Stimulated activated naive CD4-positive, alpha-beta T cell (primary cell): ENCODE measurements at regions not wholly inside any gene's neighbourhood (a gene's known extent, or its start where the extent isn't known, plus 50 kb on each side); places are given as distances from the start of the nearest gene placed in this dataset.
"Not testable (repeated sequence)": the region's sequence is repeated elsewhere in the genome, so short reads cannot be mapped to it uniquely, and the experiment has no call there.

Experiments
- DNase-seq, 6 experiments: peaks; one replicate each; lab custom pipeline; 2025; lab: John Stamatoyannopoulos, UW

DNA sequence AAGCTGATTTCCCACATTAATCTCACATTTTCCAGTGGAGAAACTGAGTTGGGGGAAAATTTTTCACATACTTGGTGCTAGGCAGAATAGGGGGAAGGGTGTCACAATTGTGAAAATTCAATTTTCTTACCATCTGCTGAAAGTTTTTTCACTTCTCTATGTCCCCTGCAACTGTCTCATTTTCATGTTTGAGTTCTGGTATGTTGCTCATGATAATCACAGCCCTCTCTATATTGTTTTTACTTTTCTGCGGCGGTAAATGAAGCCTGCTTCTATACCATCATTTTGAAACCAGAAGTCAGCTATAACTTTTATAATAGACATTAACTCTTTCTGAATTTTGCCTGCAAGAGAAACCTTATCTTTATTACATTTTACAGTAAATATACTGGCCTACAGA is 1664.5 kb downstream of the EFNA5 start:
- DNase-seq = no peak

DNA sequence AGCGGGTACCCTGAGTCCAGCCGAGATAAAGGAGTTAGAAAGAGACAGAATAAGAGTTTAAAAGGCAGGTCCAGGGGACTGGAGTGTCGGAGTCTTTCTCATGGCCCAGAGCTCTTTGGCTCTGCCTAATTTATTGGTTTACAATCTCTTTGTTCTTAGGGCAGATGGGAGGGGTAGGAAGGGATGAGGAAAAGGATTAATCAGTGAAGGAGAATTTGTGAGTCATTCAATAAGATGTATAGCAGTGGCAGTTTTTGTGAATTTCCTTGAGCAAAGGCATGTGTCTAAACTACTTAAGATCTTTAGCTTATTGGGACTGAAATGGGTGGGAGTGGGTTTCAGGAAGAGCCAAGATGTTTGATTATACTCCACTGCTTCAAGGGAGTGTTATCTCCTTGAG is 1671.7 kb downstream of the EFNA5 start:
- DNase-seq = not testable (repeated sequence)

DNA sequence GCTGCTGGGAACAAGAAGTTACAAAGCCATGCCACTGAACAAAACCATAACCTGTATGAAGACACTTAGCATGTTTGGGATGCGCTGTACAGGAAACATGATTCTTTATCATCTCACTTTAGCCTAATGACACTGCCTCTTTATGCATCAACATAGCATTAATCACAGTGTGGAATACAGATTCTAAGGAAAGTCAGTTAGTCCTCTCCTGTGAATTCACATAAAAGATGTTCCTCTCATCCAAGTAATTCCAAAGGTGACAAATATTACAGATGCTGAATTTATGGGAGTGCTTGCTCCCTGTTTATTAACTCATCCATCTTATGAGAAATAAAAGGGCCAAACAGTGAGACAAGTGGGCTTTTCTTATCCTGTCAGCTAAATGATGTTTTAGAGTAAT is 1677.7 kb downstream of the EFNA5 start:
- no peak for DNase-seq

DNA sequence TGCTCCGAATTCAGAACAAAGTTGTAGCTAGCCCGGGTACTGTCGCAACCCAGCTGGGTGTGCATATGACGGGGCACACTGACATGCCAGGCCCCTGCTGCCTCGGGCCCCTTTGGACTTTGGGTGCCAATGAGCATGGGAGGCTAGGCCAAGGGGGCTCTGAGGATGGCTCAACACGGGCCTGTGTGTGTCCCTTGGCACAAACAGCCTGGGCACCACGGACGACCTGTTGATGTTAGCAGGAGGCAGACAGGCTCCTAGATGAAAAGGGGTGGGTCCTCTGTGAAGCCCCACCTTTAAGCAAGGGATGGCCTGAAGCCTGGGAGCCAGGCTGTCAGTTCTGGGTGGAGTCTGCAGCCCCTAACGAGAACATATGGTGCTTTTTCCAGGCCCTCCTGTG is 1688.2 kb downstream of the EFNA5 start:
- DNase-seq = no peak

DNA sequence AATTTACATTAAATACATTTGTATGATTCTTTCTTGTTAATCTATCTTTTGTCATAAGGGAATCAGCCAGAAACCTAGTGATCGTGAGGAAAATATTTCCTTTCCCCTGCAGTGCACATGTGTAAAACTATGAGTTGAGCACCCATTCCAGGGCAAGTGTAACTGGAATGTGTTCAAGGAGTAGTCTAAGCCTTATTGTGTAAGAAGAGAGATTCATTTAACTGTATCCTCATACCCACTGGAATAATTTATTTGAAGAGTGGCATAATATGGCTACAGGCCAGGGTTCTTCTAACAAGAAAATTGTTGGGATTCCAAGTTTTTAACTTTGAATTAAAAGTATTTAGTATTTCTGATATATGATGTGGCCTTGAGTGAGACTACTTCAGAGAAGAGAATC is 1692.7 kb downstream of the EFNA5 start:
- DNase-seq = no peak

DNA sequence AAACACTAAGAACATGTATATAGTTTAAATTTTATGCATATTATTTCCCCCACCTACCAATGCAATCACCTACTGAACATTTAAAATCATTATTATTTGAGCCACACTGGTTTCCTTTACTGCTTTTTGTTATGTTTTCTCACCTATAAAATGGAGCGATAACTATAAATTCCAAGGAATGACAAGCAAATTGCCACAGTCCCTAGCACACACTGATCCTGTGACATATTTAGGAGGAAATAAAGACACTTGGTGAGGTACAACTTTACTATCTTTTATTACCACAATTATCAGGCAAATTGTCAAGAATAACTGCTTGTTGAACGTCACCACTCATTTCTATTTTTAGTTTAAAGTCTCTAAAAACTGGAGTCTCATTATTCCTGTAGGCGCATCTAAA is 1693.6 kb downstream of the EFNA5 start:
- DNase-seq = no peak

DNA sequence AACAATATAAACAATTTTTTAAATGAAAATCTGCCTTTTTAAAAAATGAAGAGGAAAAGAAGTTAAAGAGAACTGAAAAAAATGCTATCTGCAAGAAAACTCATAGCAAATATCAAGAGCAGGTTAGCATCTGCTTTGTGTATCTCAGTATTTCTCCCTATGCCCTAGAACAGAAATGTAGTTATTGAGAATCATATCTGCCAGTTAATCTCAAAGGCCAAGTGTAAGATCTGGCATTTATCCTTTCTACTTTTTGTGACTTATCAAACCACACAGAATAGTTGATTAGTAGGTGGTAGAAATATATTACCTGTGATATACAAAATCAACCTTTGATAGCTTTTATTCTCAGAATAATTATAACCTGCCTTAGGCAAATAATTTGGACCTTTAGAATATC is 1699.8 kb downstream of the EFNA5 start:
- DNase-seq = no peak

DNA sequence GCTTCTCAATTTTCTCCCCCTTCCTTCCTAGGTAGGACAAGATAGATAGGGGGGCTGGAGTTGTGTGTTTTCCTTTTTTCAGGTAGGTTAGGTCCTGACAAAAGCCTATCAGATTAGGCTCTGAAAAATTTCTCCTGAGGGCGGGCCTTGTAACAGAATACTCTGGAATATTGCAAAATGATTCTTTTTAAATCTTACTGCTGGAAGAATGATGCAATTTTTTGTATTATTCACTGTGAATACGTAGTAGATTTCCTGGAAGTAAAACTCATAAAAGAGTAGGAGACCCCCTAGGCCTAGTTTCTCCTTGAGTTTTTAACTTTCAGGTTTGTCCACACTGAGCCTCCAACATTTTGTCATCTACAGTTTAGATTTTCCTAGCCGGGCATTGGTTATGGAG is 1701.8 kb downstream of the EFNA5 start:
- no peak for DNase-seq

DNA sequence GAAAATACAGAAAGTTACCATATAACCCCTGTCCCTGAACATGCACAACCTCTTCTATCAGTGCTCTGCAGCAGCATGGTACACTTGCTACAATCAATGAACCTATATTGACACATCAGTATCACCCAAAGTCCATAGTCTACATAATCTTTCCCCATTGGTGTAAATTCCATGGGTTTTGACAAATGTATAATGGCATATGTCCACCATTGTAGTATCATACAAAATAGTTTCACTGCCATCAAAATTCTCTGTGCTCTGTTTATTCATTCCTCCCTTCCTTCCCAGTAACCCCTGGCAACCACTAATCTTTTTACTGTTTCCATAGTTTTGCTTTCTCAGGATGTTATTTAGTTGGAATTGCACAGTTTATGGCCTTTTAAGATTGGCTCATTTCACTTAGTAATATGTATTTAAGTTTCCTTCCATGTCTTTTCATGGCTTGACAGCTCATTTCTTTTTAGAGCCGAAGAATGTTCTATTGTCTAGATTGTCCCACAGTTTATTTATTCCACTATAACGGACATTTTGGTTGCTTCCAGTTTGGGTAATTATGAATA is 1707.0 kb downstream of the EFNA5 start:
- no peak for DNase-seq

DNA sequence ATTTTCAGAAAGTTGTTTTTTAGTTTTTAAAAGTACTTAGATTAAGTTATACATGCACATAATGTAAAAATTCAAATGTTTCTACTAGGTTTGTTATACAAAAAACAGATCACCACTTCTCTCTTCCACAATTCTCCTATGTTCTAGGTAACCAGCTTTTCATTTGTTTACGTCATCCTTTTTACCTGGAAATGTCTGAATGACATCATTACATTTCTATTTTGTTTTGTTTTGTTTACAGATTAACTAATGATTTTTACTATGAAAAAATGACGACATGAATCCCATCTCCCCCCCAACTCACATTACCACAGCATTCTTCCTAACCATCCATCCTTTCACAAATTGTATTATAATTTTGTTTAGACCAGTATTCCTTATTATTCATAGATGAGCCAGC is 1709.2 kb downstream of the EFNA5 start:
- DNase-seq = no peak

DNA sequence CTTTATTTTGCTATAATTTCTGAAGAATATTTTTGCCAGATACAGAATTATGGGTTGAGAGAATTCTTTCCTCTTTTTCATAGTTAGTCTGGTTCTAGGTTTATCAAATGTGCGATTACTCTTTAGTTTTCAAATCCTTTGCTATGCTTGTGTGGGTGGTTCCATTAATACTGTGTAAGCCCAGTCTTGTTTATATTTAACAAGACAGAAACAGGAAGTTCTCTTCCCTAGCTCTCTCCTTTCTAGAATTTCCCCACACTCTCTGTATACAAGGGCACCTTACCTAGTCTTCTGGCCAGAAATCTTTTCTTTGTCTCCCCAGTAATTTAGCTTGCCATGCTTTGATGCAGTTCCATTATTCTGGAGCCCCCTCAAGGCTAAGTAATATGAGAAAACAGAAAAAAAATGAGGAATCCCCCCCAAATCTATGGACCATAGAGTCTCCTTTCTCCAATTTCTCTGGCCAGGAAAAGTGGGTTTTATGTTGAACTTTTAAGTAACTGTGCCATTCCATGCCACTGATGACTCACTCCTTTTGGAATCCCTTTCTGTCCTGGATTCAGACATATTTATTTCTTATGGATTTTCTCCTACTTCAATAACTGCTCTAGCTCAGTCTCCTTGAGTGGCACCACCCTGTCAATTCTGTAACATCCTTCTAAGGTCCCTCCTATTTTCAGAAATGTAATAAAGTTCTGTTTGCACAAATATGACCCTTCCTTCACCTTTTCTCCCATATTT is 1714.1 kb downstream of the EFNA5 start:
- DNase-seq = no peak

DNA sequence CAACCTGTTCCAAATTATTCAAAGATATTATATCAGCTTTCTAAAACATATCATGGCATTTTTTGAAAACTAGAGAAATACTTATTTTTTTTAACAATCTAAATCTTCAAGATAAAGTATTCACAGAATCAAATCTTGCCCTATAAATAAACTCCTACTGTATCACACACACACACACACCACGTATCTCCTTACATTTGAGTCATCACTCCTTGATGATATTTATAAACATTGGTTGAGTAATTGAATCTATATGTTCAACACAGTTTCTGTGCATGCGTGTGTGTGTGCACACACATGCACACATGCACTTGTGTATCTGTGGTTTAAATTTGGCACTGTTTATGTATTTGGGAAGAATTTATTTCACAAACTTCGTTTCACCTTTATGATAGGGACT is 1716.4 kb downstream of the EFNA5 start:
- no peak for DNase-seq

DNA sequence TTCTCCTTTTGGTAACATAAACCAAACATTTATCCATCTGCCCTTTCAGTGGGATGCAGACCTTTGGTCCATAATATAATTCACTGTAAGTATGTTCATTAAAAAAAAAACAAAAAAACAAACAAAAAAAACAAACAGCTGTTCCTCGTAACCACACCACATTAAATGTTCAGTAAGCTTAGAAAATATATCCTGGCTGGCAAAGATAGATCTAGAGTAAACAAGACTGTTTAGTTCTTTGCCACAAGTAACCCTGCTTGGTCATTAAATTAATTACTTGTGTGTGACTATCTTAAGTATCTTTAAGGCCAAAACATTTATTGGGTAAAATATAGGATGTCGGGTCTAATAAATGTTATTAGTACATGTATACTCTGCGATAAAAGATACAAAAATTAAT is 1717.1 kb downstream of the EFNA5 start:
- DNase-seq = no peak

DNA sequence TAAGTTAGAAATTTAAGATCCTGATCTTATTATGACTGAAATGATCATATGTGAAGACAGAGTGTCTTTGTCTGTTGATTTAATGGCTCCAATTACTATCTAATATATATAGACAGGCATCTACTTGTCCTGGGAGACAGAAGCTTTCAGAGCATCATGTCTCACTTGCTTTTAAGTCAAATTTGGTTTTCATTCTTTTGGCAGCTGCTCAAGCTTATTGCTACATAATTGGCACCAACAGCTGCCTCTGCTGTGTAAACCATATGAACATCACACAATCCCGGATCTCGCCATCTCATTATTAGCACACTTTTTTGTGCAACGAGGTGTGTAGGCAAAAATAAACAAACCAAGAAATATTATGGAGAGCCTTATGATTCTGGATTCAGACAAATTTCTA is 1717.9 kb downstream of the EFNA5 start:
- no peak for DNase-seq

DNA sequence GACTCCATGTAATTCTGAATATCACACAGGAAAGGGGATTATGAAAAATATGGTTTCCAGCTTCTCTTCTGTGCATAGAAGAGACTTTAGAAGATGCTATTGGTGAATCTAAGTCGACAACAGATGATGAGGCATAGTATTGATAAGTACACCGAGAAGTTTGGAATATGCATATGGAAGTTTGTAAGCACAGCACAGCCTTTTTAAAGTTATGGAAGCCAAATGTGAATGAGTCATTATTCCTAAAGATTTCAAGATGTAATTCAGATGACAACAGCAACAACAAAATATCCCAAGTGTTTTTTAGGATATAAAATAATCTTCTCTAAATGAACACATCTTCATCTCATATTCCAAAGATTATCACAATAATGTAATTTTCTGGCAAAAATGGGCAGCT is 1723.3 kb downstream of the EFNA5 start:
- no peak for DNase-seq

DNA sequence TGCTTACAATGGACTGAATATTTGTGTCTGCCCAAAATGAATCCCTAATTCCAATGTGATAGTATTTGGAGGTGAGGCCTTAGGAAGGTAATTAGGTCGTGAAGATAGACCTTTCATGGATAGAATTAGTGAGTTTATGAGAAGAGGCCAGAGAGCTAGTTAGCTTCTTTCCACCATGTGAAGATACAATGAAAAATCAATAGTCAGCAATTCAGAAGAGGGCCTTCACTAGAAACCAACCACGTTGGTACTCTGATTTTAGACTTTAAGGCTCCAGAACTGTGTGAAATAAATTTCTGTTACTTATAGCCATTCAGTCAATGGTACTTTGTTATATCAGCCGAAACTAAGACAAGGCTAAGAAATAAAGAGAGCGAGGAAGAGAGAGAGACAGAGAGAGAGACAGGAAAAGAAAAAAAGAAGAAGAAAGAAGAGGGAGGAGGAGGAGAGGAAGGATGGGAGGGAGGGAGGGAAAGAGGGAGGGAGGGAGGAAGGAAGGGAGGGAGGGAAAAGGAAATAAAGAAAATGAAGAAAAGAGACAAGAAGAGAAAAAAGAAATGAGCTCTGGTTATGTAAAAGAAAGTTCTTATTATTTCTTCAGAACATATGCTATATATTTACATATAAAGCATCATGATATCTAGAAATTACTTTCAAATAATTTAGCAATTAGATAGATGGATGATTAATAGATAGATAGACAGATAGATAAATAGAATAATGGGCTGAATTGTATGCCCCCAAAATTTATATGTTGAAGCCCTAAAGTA is 1725.3 kb downstream of the EFNA5 start:
- DNase-seq = no peak

DNA sequence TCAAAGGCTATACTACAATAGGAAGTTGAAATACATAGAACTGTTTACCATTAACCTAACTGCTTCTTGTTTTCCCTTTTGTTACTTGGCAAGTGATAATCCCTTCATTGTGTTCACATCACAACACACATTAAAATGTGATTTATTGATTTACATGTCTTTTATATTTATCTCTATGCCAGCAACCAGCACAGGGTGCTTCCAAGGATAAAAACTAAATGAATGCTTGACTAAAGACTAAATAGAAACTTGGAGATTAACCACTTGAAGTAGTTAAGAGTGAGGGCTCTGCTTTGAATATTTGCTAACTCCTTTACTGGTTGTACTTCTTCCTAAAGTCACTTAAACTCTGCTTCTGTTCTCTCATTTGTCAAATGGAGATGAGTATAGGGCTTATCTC is 1730.6 kb downstream of the EFNA5 start:
- no peak for DNase-seq

DNA sequence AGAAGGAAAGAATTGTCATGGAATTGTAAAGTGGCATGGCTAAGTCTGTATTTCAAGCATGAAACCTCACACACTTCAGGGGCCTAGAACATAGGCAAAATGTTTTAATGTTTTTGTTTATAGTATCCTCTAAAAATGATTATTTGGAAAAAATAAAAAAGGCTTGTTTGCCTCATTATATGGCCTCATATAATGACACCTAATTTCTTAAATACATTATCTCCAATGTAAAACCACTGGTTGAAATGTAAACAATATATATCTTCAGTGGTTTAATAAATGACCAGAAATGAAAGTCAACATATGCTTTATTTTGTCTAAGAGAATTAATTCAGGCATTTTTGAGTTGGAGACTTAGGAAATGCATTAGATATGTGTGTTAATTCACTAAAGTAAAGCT is 1736.6 kb downstream of the EFNA5 start:
- no peak for DNase-seq

DNA sequence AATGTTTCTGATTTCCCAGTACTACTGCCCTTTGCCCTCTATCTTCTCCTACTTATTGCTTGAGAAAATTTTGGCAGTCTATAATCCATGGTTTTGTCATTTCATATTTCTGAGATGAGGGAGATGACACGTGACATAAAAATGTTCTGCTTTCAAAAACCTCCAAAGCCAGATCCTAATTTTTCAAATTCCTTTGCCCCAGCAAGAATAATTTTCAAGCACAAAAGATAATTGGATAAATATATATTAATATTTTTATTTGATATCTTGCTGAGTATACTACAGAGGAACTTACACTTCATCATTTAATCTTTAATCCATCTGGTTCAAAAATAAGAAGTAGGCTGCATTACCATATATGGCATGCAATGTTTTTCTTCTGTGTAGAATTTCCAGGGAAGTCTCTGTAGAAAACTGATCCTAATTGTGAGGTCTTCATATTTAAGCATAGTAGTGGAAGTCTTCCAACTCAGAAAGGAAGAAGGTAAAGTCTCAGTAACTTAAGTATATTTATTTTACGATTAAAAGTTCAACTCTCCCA is 1738.8 kb downstream of the EFNA5 start:
- DNase-seq = no peak

DNA sequence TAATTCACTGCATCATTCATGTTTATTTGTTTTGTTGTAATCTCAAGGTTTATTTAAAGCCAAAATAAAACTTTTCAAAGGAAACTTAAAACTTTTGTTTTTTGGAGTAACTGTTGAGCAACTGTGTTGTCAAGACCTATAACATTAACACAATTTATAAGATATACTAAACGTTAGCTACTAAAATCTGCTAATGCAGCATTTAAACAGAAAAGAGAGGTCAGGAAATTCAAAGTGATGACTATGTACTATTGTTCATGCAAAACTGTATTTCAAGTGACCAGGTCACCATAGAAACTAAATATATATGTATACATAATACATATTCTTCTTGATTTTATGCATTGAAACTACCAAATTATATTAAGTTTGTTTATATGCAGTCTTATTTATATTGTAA is 1740.9 kb downstream of the EFNA5 start:
- DNase-seq = no peak

DNA sequence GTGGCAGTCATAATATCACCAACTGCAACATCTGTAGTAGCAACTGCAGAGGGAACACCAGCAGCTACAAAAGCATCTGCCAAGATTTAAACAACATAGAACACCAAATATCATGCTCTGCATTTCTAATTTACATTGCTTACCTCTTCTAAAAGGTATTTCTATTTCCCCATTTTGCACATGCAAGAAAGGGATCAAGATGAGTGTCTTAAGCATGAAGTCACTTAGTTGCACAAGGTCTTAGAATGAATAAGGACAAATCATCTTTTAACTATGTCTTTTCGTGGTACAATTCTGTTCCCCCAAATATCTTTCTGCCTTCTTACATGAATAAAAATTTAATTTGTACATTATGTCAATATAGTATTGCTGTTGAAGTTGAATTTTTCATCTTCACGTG is 1746.4 kb downstream of the EFNA5 start:
- no peak for DNase-seq

DNA sequence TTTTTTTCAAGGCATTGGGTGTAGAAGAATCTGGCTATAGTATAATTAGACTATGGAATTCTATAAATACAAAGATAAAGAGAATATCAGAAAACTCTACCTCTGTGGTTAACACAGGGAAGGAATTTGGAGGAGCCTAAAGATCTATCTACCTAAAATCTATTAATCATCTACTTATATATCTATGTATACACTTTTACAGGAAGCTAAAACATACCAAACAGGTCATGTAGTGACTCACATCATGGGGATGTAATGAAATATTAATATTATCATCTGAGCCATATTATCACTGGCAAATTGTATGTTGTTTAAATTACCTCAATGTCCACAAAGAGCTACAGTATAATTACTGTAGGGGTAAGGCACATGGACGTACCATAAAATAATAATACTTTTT is 1748.2 kb downstream of the EFNA5 start:
- DNase-seq = no peak

DNA sequence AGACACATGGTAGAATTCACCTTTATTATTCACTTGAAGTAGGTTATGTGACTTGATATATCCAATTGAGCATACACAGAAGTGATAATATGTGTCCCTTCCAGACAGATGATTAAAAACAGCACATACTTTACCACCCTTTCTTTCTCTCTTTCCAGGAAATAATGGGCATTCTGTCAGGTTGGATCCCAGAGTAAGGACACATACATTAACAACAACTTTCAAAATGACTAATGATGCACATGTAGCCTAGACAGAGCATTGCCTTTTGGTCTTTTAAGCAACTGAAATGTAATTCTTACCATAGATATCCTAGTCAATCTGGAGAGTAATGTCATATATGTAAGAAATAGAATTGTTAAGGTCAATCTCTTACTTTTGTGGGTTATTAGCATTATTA is 1748.7 kb downstream of the EFNA5 start:
- no peak for DNase-seq
